ENCODE measurements at regions not wholly inside any gene's neighbourhood (a gene's known extent, or its start where the extent isn't known, plus 50 kb on each side); places are given as distances from the start of the nearest gene placed in this dataset.

GRCh38 chr16:9176547-9177418, 85.3 kb downstream of the HAPSTR1 start:
- Histone ChIP-seq H3K4me3 (ENCODE audit: low read depth in 1 of 3, low read length in 3 of 3) (no peak overlapping the region), H3K9ac (ENCODE audit: low read depth in 1 of 2, low read length in 2 of 2) (no peak overlapping the region), H3K27ac (ENCODE audit: low read depth in 1 of 2, low read length in 2 of 2) (no peak overlapping the region), H3K9me3 (ENCODE audit: control insufficient read depth in 4 of 4, low read length in 3 of 4) (no peaks in the 10 kb centered on the region), H3K4me1 (ENCODE audit: control insufficient read depth in 4 of 4, insufficient read depth in 4 of 4, low read length in 3 of 4) (no peaks in the 10 kb centered on the region), H3K27me3 (ENCODE audit: control insufficient read depth in 4 of 4, insufficient read depth in 4 of 4, low read length in 3 of 4) (no peaks in the 10 kb centered on the region), H3K36me3 (ENCODE audit: control insufficient read depth in 4 of 4, insufficient read depth in 3 of 4, low read depth in 1 of 4, low read length in 3 of 4) (no peaks in the 10 kb centered on the region)
- TF ChIP-seq REST (IDR thresholded peaks at IDR 0.05) (no peak), CTCF (IDR thresholded peaks at IDR 0.05; ENCODE audit: low read depth, low read length, missing input control) (no peak), RAD21 (IDR thresholded peaks at IDR 0.05) (no peak), EGR1 (IDR thresholded peaks at IDR 0.05; ENCODE audit: low read depth in 2 of 2) (no peak), HNF4G (IDR thresholded peaks at IDR 0.05) (no peak), GABPA (IDR thresholded peaks at IDR 0.05 in 1 of 2, conservative IDR thresholded peaks at IDR 0.05 in 1 of 2) (no peak), MAX (IDR thresholded peaks at IDR 0.05) (no peak), FOXA2 (IDR thresholded peaks at IDR 0.05) (no peak), ATF3 (IDR thresholded peaks at IDR 0.05) (no peak), NR2F2 (IDR thresholded peaks at IDR 0.05) (no peak), FOXA1 (IDR thresholded peaks at IDR 0.05) (no peak), JUND (IDR thresholded peaks at IDR 0.05) (no peak), TAF1 (conservative IDR thresholded peaks at IDR 0.05) (no peak), SP1 (IDR thresholded peaks at IDR 0.05) (no peak)
- 66% methylated on average over 9 of the region's 9 CpGs for WGBS
- DNase-seq (ENCODE audit: low spot score), result no peak

GRCh38 chr16:9177861-9178260, 86.4 kb downstream of the HAPSTR1 start:
- no peaks in the 10 kb centered on the region for H3K4me1 ChIP-seq (ENCODE audit: control insufficient read depth in 4 of 4, insufficient read depth in 4 of 4, low read length in 3 of 4)
- no peak for TF ChIP-seq REST (IDR thresholded peaks at IDR 0.05)
- no peak for TF ChIP-seq EGR1 (IDR thresholded peaks at IDR 0.05; ENCODE audit: low read depth in 2 of 2)
- TF ChIP-seq FOXA1 (IDR thresholded peaks at IDR 0.05), result no peak
- no peak for TF ChIP-seq NR2F2 (IDR thresholded peaks at IDR 0.05)
- no peak for TF ChIP-seq HNF4G (IDR thresholded peaks at IDR 0.05)
- no peaks in the 10 kb centered on the region for H3K27me3 ChIP-seq (ENCODE audit: control insufficient read depth in 4 of 4, insufficient read depth in 4 of 4, low read length in 3 of 4)
- no peak for DNase-seq (ENCODE audit: low spot score)
- WGBS, result 72% methylated on average over 6 of the region's 6 CpGs
- no peak overlapping the region for H3K9ac ChIP-seq (ENCODE audit: low read depth in 1 of 2, low read length in 2 of 2)
- H3K4me3 ChIP-seq (ENCODE audit: low read depth in 1 of 3, low read length in 3 of 3), result no peak overlapping the region
- H3K36me3 ChIP-seq (ENCODE audit: control insufficient read depth in 4 of 4, insufficient read depth in 3 of 4, low read depth in 1 of 4, low read length in 3 of 4), result no peaks in the 10 kb centered on the region
- H3K27ac ChIP-seq (ENCODE audit: low read depth in 1 of 2, low read length in 2 of 2), result no peak overlapping the region
- no peaks in the 10 kb centered on the region for H3K9me3 ChIP-seq (ENCODE audit: control insufficient read depth in 4 of 4, low read length in 3 of 4)

All from liver (tissue), 8 donors.